ENCODE measurements at regions not wholly inside any gene's neighbourhood (a gene's known extent, or its start where the extent isn't known, plus 50 kb on each side); places are given as distances from the start of the nearest gene placed in this dataset.

- no peak for TF ChIP-seq POLR2A (IDR thresholded peaks at IDR 0.05)
- TF ChIP-seq, protein P1, sequence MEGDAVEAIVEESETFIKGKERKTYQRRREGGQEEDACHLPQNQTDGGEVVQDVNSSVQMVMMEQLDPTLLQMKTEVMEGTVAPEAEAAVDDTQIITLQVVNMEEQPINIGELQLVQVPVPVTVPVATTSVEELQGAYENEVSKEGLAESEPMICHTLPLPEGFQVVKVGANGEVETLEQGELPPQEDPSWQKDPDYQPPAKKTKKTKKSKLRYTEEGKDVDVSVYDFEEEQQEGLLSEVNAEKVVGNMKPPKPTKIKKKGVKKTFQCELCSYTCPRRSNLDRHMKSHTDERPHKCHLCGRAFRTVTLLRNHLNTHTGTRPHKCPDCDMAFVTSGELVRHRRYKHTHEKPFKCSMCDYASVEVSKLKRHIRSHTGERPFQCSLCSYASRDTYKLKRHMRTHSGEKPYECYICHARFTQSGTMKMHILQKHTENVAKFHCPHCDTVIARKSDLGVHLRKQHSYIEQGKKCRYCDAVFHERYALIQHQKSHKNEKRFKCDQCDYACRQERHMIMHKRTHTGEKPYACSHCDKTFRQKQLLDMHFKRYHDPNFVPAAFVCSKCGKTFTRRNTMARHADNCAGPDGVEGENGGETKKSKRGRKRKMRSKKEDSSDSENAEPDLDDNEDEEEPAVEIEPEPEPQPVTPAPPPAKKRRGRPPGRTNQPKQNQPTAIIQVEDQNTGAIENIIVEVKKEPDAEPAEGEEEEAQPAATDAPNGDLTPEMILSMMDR (IDR thresholded peaks at IDR 0.05) = no peak
- no peak for TF ChIP-seq POLR2AphosphoS5 (IDR thresholded peaks at IDR 0.05)
- TF ChIP-seq EP300 (IDR thresholded peaks at IDR 0.05) = no peak
- H3K27ac ChIP-seq = no peak overlapping the region
- H3K27me3 ChIP-seq = no peaks in the 10 kb centered on the region
- intact Hi-C loops (cut with DNase I) = no loop called here
- no peak for DNase-seq
- H3K36me3 ChIP-seq = no peaks in the 10 kb centered on the region
- WGBS, 2 donors = 88 to 90% methylated on average over 2 of the region's 2 CpGs
- no peaks in the 10 kb centered on the region for H3K9me3 ChIP-seq
- no peak overlapping the region for H3K4me3 ChIP-seq
- no peaks in the 10 kb centered on the region for H3K4me1 ChIP-seq
Measured at GRCh38 chr10:107379601-107380000, 215.1 kb upstream of the SORCS1 start.

GRCh38 chr10:107371801-107372200 lies 207.3 kb upstream of the SORCS1 start:
- H3K27ac ChIP-seq = no peak overlapping the region
- no peak overlapping the region for H3K4me3 ChIP-seq
- DNase-seq = no peak
- 90 to 91% methylated on average over 2 of the region's 2 CpGs for WGBS, 2 donors
- H3K4me1 ChIP-seq = no peaks in the 10 kb centered on the region
- intact Hi-C loops (cut with DNase I) = no loop called here
- no peaks in the 10 kb centered on the region for H3K9me3 ChIP-seq
- no peaks in the 10 kb centered on the region for H3K36me3 ChIP-seq
- TF ChIP-seq EP300 (IDR thresholded peaks at IDR 0.05) (no peak), POLR2A (IDR thresholded peaks at IDR 0.05) (no peak)
- TF ChIP-seq, protein P1 (IDR thresholded peaks at IDR 0.05) = no peak
- no peaks in the 10 kb centered on the region for H3K27me3 ChIP-seq

DNA sequence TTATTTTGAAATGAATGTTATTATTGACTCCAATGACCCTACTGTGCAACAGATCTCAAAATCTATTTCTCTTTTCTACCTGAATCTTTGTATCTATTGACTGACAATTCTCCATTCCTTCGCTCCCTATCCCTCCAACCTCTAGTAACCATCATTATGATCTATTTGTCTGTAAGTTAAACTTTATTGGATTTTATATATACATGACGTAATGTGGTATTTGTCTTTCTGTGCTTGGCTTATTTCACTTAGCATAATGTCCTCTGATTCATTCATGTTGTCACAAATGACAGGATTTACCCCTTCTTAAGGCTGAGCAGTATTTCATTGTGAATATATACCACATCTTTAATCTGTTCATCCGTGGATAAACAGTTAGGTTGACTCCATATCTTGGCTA lies 200.4 kb upstream of the SORCS1 start:
- TF ChIP-seq, protein P1 (IDR thresholded peaks at IDR 0.05) = no peak
- TF ChIP-seq POLR2A (IDR thresholded peaks at IDR 0.05) (no peak), POLR2AphosphoS5 (IDR thresholded peaks at IDR 0.05) (no peak)
- WGBS, 2 donors = 49 to 78% methylated on average over 3 of the region's 3 CpGs
- no peaks in the 10 kb centered on the region for H3K27me3 ChIP-seq

GRCh38 chr10:107362306-107362705 lies 197.8 kb upstream of the SORCS1 start:
- no peak overlapping the region for H3K4me3 ChIP-seq
- no peaks in the 10 kb centered on the region for H3K36me3 ChIP-seq
- no peak overlapping the region for H3K27ac ChIP-seq
- no peaks in the 10 kb centered on the region for H3K9me3 ChIP-seq
- intact Hi-C loops (cut with DNase I) = no loop called here
- no peaks in the 10 kb centered on the region for H3K4me1 ChIP-seq
- no peak for DNase-seq
- TF ChIP-seq EP300 (IDR thresholded peaks at IDR 0.05) = no peak
- no peak for TF ChIP-seq POLR2AphosphoS5 (IDR thresholded peaks at IDR 0.05)
- no peak for TF ChIP-seq POLR2A (IDR thresholded peaks at IDR 0.05)
- TF ChIP-seq, protein P1 (IDR thresholded peaks at IDR 0.05) = no peak
- H3K27me3 ChIP-seq = no peaks in the 10 kb centered on the region

More for the DNA sequence above, 200.4 kb upstream of the SORCS1 start:
- H3K9me3 ChIP-seq = no peaks in the 10 kb centered on the region
- H3K4me1 ChIP-seq = no peaks in the 10 kb centered on the region
- intact Hi-C loops (cut with DNase I) = no loop called here
- no peak for DNase-seq
- no peak overlapping the region for H3K4me3 ChIP-seq
- no peak overlapping the region for H3K27ac ChIP-seq
- no peaks in the 10 kb centered on the region for H3K36me3 ChIP-seq

GRCh38 chr10:107357033-107357432 lies 192.5 kb upstream of the SORCS1 start:
- intact Hi-C loops (cut with DNase I) = no loop called here
- Histone ChIP-seq H3K4me3 (no peak overlapping the region), H3K36me3 (no peaks in the 10 kb centered on the region), H3K4me1 (no peaks in the 10 kb centered on the region), H3K27ac (no peak overlapping the region), H3K27me3 (no peaks in the 10 kb centered on the region), H3K9me3 (no peaks in the 10 kb centered on the region)
- no peak for DNase-seq
- TF ChIP-seq, protein P1 (IDR thresholded peaks at IDR 0.05) = no peak
- TF ChIP-seq POLR2AphosphoS5 (IDR thresholded peaks at IDR 0.05) (no peak), EP300 (IDR thresholded peaks at IDR 0.05) (no peak)
